ENCODE measurements at regions not wholly inside any gene's neighbourhood (a gene's known extent, or its start where the extent isn't known, plus 50 kb on each side); places are given as distances from the start of the nearest gene placed in this dataset.

- TF ChIP-seq CBX8 (IDR thresholded peaks at IDR 0.05; ENCODE audit: borderline replicate concordance, low read depth, low read length) (no peak), RXRA (IDR thresholded peaks at IDR 0.05; ENCODE audit: insufficient read depth, low read depth, low read length) (no peak), POLR2A (IDR thresholded peaks at IDR 0.05; ENCODE audit: control extremely low read depth in 1 of 2, low read depth in 2 of 2, low read length in 2 of 2) (no peak), CTCF (IDR thresholded peaks at IDR 0.05; ENCODE audit: control extremely low read depth in 1 of 3, insufficient read depth in 1 of 3, low read depth in 1 of 3, low read length in 3 of 3) (no peak), EP300 (IDR thresholded peaks at IDR 0.05; ENCODE audit: borderline replicate concordance in 1 of 2, low read depth in 2 of 2, low read length in 2 of 2) (no peak), HDAC6 (IDR thresholded peaks at IDR 0.05; ENCODE audit: low read depth, low read length) (no peak), EZH2 (IDR thresholded peaks at IDR 0.05; ENCODE audit: low read depth, low read length, severe bottlenecking) (no peak), POLR2AphosphoS5 (IDR thresholded peaks at IDR 0.05; ENCODE audit: low read depth, low read length) (no peak), JUN (IDR thresholded peaks at IDR 0.05; ENCODE audit: low read depth, low read length) (no peak), KDM5A (IDR thresholded peaks at IDR 0.05; ENCODE audit: low read length) (no peak), CREB1 (IDR thresholded peaks at IDR 0.05) (no peak), TCF12 (IDR thresholded peaks at IDR 0.05; ENCODE audit: low read depth, low read length) (no peak), TAF7 (optimal IDR thresholded peaks at IDR 0.05; ENCODE audit: borderline replicate concordance, low read depth, low read length) (no peak), SIX5 (IDR thresholded peaks at IDR 0.05; ENCODE audit: low read depth, low read length) (no peak)
Measured at GRCh38 chr9:79447762-79448161, 124.0 kb upstream of the TLE4 start.
